Thymus (tissue), 11 donors: ENCODE measurements at regions not wholly inside any gene's neighbourhood (a gene's known extent, or its start where the extent isn't known, plus 50 kb on each side); places are given as distances from the start of the nearest gene placed in this dataset.
"Not testable (repeated sequence)": the region's sequence is repeated elsewhere in the genome, so short reads cannot be mapped to it uniquely, and the experiment has no call there.

ENCODE experiments used
- DNase-seq, 9 donors: peaks; one replicate each; pipeline ENCODE4 v3.0.0-alpha.2; 2013; ENCODE audit warnings: low spot score in 9 of 9, low read depth in 6 of 9, missing footprints in 1 of 9
- H3K27ac ChIP-seq, 2 donors: one replicate each; pipeline ENCODE4 v1.5.1; 2013; ENCODE audit warnings: control low read depth in 1 of 2, low read depth in 1 of 2, low read length in 1 of 2, mild to moderate bottlenecking in 1 of 2, moderate library complexity in 1 of 2
- H3K27me3 ChIP-seq, 2 donors: one replicate each; pipeline ENCODE4 v1.5.1; 2013; ENCODE audit warnings: low read length in 1 of 2; ENCODE audit not compliant: control insufficient read depth in 2 of 2, insufficient read depth in 1 of 2
- H3K36me3 ChIP-seq, 2 donors: one replicate each; pipeline ENCODE4 v1.5.1; 2013; ENCODE audit warnings: low read length in 1 of 2, mild to moderate bottlenecking in 1 of 2, moderate library complexity in 1 of 2; ENCODE audit not compliant: control insufficient read depth in 2 of 2, insufficient read depth in 2 of 2
- H3K4me1 ChIP-seq, 2 donors: one replicate each; pipeline ENCODE4 v1.5.1; 2013; ENCODE audit warnings: low read length in 2 of 2; ENCODE audit not compliant: control insufficient read depth in 2 of 2, insufficient read depth in 2 of 2
- H3K4me3 ChIP-seq, 2 donors: one replicate each; pipeline ENCODE4 v1.5.1; 2013; ENCODE audit warnings: low read length in 2 of 2, control low read depth in 1 of 2, mild to moderate bottlenecking in 1 of 2
- H3K9me3 ChIP-seq, 2 donors: one replicate each; pipeline ENCODE4 v1.5.1; 2013; ENCODE audit warnings: low read length in 1 of 2, mild to moderate bottlenecking in 1 of 2; ENCODE audit not compliant: control insufficient read depth in 2 of 2, insufficient read depth in 1 of 2
- WGBS: extraction: QIAGEN DNeasy Blood & Tissue Kit; methylation state at CpG from one replicate; pipeline ENCODE4 v1.1.7; 2013; 5-methylcytosine and 5-hydroxymethylcytosine counted together
- donor health status: healthy.

DNA sequence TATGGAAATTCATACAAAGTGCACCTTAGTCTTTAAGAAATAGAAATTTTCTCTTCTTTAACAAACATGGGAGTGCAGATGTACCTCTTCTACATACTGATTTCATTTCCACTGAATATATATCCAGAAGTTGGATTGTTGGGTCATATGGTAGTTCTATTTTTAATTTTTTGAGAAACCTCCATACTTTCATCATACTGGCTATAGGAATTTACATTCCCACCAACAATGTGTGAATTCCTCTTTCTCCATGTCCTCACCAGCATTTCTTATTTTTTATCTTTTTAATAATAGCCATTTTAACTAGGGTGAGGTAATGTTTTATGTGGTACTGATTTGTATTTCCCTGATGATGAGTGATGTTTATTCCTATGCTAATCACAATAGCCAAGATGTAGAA, 87.5 kb downstream of the RGS2 start:
- H3K36me3 ChIP-seq, result no peaks in the 10 kb centered on the region
- H3K4me3 ChIP-seq, result no peak overlapping the region
- no peaks in the 10 kb centered on the region for H3K27me3 ChIP-seq
- H3K4me1 ChIP-seq, result no peaks in the 10 kb centered on the region
- no peak for DNase-seq
- peaks cover 0 to 7% of the 10 kb centered on the region in 2 donors for H3K9me3 ChIP-seq
- H3K27ac ChIP-seq, result no peak overlapping the region

DNA sequence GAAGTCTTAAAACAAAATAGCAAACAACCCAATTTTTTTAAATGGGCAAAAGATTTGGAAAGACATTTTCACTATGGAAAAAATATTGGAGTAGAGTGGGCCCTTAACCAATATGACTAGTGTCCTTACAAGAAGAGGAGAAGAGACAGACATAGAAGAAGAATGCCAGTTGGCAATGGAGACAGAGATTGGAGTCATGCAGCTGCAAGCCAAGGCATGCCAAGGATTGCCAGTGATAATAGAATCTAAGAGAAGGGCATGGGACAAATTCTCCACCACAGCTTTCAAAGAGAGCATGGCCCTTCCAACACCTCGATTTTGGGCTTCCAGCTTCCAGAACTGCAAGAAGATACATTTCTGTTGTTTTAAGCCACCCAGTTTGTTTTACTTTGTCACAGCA, 92.7 kb downstream of the RGS2 start:
- H3K27me3 ChIP-seq, result no peaks in the 10 kb centered on the region
- DNase-seq, result no peak
- H3K9me3 ChIP-seq, result no peaks in the 10 kb centered on the region
- no peak overlapping the region for H3K4me3 ChIP-seq
- H3K36me3 ChIP-seq, result no peaks in the 10 kb centered on the region
- no peak overlapping the region for H3K27ac ChIP-seq
- H3K4me1 ChIP-seq, result no peaks in the 10 kb centered on the region
- WGBS, result 0% methylated on average over 1 of the region's 1 CpG

DNA sequence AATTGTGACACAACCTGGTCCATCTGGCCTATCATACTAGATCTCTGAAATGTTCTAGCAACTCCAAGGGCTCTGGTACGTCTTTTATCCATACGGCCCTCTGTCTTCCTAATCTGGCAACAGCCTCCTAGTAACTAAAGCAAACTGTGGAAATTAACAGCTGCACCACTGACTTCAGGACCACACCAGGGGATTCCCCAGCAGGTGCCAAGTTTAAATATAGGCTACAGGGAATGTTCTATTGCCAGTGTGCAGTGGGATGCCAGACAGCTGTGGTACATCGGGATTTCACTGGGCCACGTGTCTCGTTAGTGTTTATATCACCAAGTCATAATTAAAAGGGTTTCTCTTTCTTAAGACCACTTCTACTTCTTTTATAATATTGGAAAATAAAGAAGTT, 94.3 kb downstream of the RGS2 start:
- H3K4me1 ChIP-seq, result no peaks in the 10 kb centered on the region
- H3K9me3 ChIP-seq, result no peaks in the 10 kb centered on the region
- DNase-seq, result no peak
- H3K27ac ChIP-seq, result no peak overlapping the region
- H3K27me3 ChIP-seq, result no peaks in the 10 kb centered on the region
- no peaks in the 10 kb centered on the region for H3K36me3 ChIP-seq
- no peak overlapping the region for H3K4me3 ChIP-seq
- 96% methylated on average over 5 of the region's 5 CpGs for WGBS

GRCh38 chr1:192904438-192904895, 95.6 kb downstream of the RGS2 start:
- Histone ChIP-seq H3K4me1 (no peaks in the 10 kb centered on the region), H3K27ac (no peak overlapping the region), H3K4me3 (no peak overlapping the region), H3K27me3 (no peaks in the 10 kb centered on the region), H3K9me3 (no peaks in the 10 kb centered on the region), H3K36me3 (no peaks in the 10 kb centered on the region)
- WGBS, result 53% methylated on average over 7 of the region's 7 CpGs
- no peak for DNase-seq

- H3K4me1 ChIP-seq, result no peaks in the 10 kb centered on the region
- no peak overlapping the region for H3K4me3 ChIP-seq
- no peaks in the 10 kb centered on the region for H3K36me3 ChIP-seq
- H3K9me3 ChIP-seq, result no peaks in the 10 kb centered on the region
- no peak for DNase-seq
- no peaks in the 10 kb centered on the region for H3K27me3 ChIP-seq
- H3K27ac ChIP-seq, result no peak overlapping the region
These were observed 96.2 kb downstream of the RGS2 start for GRCh38 chr1:192905049-192905448.

DNA sequence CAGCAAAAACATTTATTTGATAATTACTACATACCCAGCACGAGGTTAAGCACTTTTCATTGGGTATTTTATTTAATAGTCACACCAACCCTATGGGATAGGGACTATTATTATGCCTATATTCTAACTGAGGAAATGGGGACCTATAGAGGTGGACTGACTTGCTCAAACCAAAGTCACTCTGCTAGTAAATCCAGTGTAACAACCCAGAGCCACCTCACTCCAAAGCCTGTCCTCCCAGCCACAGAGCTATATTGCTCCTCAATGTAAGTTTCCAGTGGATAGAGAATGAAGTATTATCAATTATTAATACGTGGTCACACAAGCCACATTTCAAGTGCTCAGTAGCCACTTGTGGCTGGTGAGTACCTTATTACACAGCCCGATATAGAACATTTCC, 97.5 kb downstream of the RGS2 start:
- Histone ChIP-seq H3K4me1 (no peaks in the 10 kb centered on the region), H3K9me3 (no peaks in the 10 kb centered on the region), H3K27ac (no peak overlapping the region), H3K36me3 (no peaks in the 10 kb centered on the region), H3K4me3 (no peak overlapping the region), H3K27me3 (no peaks in the 10 kb centered on the region)
- DNase-seq, result no peak
- WGBS, result 92% methylated on average over 3 of the region's 3 CpGs

DNA sequence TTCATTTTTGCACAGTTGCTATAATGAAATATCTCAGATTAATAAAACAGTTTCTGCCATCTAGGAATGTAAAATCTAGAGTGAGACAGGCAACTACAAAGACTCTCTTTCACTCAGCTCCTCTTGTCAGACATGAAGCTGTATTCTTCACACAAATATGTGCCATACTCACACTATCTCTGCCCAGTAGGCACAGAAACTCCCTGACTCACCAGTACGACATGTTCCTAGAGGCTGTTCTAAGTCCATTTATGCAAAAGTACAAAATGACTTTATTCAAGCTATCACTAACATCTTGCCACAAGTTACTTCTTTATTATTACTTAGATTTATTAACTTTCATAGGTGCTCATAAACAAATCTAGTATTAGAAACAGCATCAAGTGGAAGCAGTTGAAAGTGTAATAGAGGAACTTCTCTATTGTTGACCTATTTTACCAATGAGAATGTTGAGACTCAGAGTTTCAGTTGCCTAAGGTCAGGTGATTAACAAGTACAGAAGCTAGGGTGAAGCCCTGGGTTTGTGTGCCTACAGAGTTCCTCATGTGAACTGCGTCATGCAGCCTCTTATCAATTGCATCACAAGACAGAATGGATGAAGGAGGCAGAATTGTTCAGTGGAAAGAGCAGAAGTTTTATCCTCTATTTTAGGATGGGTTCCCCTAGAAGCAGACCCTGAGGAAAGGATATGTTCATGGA, 98.9 kb downstream of the RGS2 start:
- no peaks in the 10 kb centered on the region for H3K4me1 ChIP-seq
- no peaks in the 10 kb centered on the region for H3K9me3 ChIP-seq
- DNase-seq, result no peak
- 99% methylated on average over 2 of the region's 2 CpGs for WGBS
- H3K27ac ChIP-seq, result no peak overlapping the region
- no peaks in the 10 kb centered on the region for H3K27me3 ChIP-seq
- no peaks in the 10 kb centered on the region for H3K36me3 ChIP-seq
- H3K4me3 ChIP-seq, result no peak overlapping the region

GRCh38 chr1:192911896-192912656, 103.2 kb downstream of the RGS2 start:
- not testable (repeated sequence) for DNase-seq, H3K27ac ChIP-seq, H3K4me3 ChIP-seq, H3K27me3 ChIP-seq, H3K36me3 ChIP-seq, H3K9me3 ChIP-seq, H3K4me1 ChIP-seq
- WGBS, result 96% methylated on average over 18 of the region's 18 CpGs

DNA sequence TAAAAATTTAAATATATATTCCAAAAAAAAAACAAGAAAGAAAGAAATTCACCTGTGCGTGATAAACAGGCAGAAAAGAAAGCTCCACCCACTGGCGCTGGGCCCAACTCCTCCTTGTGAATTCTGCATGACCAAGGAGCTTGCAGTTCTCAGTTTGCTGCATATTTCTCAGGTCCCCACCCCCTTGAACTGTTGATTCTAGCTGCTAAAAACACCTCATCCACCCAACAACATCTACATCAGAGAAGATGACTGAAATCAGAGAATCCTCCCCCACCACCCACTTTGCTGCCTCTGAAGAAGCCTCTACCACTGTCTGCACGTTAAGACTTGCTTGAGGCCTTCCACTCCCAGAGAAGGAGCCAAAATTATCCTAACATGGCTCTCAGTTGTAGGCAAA, 104.8 kb downstream of the RGS2 start:
- H3K27me3 ChIP-seq, result no peaks in the 10 kb centered on the region
- no peak for DNase-seq
- H3K36me3 ChIP-seq, result no peaks in the 10 kb centered on the region
- no peak overlapping the region for H3K27ac ChIP-seq
- H3K4me3 ChIP-seq, result no peak overlapping the region
- no peaks in the 10 kb centered on the region for H3K4me1 ChIP-seq
- peaks cover 0 to 1% of the 10 kb centered on the region in 2 donors for H3K9me3 ChIP-seq
- 90% methylated on average over 3 of the region's 3 CpGs for WGBS
